ENCODE measurements at regions not wholly inside any gene's neighbourhood (a gene's known extent, or its start where the extent isn't known, plus 50 kb on each side); places are given as distances from the start of the nearest gene placed in this dataset.

DNA sequence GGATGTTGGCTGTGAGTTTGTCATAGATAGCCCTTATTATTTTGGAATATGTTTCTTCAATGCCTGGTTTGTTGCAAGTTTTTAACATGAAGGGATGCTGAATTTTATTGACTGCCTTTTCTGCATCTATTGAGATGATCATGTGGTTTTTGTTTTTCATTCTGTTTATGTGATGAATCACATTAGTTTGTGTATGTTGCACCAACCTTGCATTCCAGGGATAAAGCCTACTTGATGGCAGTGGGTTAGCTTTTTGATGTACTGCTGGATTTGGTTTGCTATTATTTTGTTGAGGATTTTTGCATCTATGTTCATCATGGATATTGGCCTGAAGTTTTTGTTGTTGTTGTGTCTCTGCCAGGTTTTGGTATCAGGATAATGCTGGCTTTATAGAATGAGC, 225.6 kb downstream of the PCSK1 start:
- intact Hi-C loops (cut with DNase I; ENCODE audit: low total_unique reads) = no loop called here
- Histone ChIP-seq H3K27me3 (no peaks in the 10 kb centered on the region), H3K4me3 (no peak overlapping the region), H3K27ac (no peak overlapping the region), H3K4me1 (no peaks in the 10 kb centered on the region), H3K36me3 (no peaks in the 10 kb centered on the region), H3K9me3 (peaks cover 9 to 37% (median 11%) of the 10 kb centered on the region in 4 donors)
- TF ChIP-seq, protein P1, sequence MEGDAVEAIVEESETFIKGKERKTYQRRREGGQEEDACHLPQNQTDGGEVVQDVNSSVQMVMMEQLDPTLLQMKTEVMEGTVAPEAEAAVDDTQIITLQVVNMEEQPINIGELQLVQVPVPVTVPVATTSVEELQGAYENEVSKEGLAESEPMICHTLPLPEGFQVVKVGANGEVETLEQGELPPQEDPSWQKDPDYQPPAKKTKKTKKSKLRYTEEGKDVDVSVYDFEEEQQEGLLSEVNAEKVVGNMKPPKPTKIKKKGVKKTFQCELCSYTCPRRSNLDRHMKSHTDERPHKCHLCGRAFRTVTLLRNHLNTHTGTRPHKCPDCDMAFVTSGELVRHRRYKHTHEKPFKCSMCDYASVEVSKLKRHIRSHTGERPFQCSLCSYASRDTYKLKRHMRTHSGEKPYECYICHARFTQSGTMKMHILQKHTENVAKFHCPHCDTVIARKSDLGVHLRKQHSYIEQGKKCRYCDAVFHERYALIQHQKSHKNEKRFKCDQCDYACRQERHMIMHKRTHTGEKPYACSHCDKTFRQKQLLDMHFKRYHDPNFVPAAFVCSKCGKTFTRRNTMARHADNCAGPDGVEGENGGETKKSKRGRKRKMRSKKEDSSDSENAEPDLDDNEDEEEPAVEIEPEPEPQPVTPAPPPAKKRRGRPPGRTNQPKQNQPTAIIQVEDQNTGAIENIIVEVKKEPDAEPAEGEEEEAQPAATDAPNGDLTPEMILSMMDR (IDR thresholded peaks at IDR 0.05) = no peak
- TF ChIP-seq EP300 (IDR thresholded peaks at IDR 0.05) = no peak
- no peak for TF ChIP-seq POLR2AphosphoS5 (IDR thresholded peaks at IDR 0.05)
- TF ChIP-seq POLR2A (IDR thresholded peaks at IDR 0.05) = no peak
- no peak for DNase-seq

DNA sequence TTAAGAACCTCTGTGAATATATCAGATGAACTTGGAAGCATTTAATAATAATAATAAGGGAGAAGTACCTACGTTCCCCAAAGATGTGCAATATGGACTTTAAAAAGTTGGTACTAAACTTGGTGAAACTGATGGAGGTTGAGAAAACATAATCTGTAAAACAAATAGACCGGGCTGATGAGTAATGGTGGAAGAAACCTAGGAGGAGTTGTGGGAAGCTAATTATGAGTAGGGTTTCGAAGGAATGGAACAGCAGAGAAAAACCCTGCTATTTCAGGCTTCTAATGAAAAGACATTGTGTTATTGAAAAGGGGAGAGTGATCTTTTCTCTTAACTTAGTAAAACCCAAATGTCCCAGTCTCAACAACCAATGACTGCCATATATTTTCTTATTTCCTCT, 229.3 kb downstream of the PCSK1 start:
- no peak for TF ChIP-seq EP300 (IDR thresholded peaks at IDR 0.05)
- no peak for TF ChIP-seq POLR2A (IDR thresholded peaks at IDR 0.05)
- no peak for TF ChIP-seq POLR2AphosphoS5 (IDR thresholded peaks at IDR 0.05)
- TF ChIP-seq, protein P1 (IDR thresholded peaks at IDR 0.05) = no peak
- intact Hi-C loops (cut with DNase I; ENCODE audit: low total_unique reads) = no loop called here
- no peak overlapping the region for H3K27ac ChIP-seq
- H3K4me3 ChIP-seq = no peak overlapping the region
- no peak for DNase-seq
- peaks cover 0 to 20% (median 14%) of the 10 kb centered on the region in 4 donors for H3K4me1 ChIP-seq
- H3K9me3 ChIP-seq = peaks cover 9 to 26% (median 11%) of the 10 kb centered on the region in 4 donors
- H3K27me3 ChIP-seq = no peaks in the 10 kb centered on the region
- no peaks in the 10 kb centered on the region for H3K36me3 ChIP-seq
- WGBS, 5 donors = 37 to 93% (median 67%) methylated on average over 3 of the region's 3 CpGs

DNA sequence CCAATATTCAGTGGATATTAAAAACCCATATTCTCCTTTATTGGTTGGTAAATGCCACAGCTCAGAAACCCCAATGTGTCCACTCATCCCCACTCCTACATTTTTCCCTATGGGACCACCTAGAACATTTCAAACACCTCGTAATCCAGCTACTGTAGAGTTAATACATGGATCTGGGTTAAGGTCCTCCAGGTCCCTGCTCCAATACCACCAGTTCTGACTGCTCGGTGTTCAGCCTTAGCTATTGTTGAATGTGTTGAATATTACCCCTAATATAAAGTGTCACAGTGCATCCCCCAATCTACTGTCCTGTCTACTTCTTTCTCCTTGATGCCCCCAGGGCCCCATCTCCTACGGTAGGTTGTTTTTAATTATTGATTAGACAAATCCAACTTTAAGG, 231.5 kb downstream of the PCSK1 start:
- 91 to 96% (median 94%) methylated on average over 3 of the region's 3 CpGs for WGBS, 5 donors
- H3K9me3 ChIP-seq = peaks cover 0 to 4% (median under 1%) of the 10 kb centered on the region in 4 donors
- TF ChIP-seq POLR2A (IDR thresholded peaks at IDR 0.05) (no peak), POLR2AphosphoS5 (IDR thresholded peaks at IDR 0.05) (no peak), EP300 (IDR thresholded peaks at IDR 0.05) (no peak)
- TF ChIP-seq, protein P1 (IDR thresholded peaks at IDR 0.05) = no peak
- DNase-seq = no peak
- intact Hi-C loops (cut with DNase I; ENCODE audit: low total_unique reads) = no loop called here
- H3K27ac ChIP-seq = no peak overlapping the region
- H3K27me3 ChIP-seq = no peaks in the 10 kb centered on the region
- H3K36me3 ChIP-seq = no peaks in the 10 kb centered on the region
- peaks cover 0 to 43% (median 25%) of the 10 kb centered on the region in 4 donors for H3K4me1 ChIP-seq
- H3K4me3 ChIP-seq = no peak overlapping the region

- Histone ChIP-seq H3K27ac (peak overlapping the region in 4 of 5 donors; percentile 50 to 75 (median 60)), H3K27me3 (no peaks in the 10 kb centered on the region), H3K4me3 (no peak overlapping the region), H3K36me3 (no peaks in the 10 kb centered on the region), H3K4me1 (peaks cover 0 to 52% (median 25%) of the 10 kb centered on the region in 4 donors), H3K9me3 (no peaks in the 10 kb centered on the region)
- DNase-seq = peak in 1 of 2 donors; percentile 34
- TF ChIP-seq EP300 (IDR thresholded peaks at IDR 0.05) (no peak), POLR2A (IDR thresholded peaks at IDR 0.05) (no peak), POLR2AphosphoS5 (IDR thresholded peaks at IDR 0.05) (no peak)
- TF ChIP-seq, protein P1 (IDR thresholded peaks at IDR 0.05) = no peak
- WGBS, 5 donors = 33 to 68% (median 59%) methylated on average over 1 of the region's 1 CpG
- intact Hi-C loops (cut with DNase I; ENCODE audit: low total_unique reads) = no loop called here
These were observed 232.4 kb downstream of the PCSK1 start for GRCh38 chr5:96200641-96201040.

All from stomach (tissue), 8 donors.